ENCODE measurements at regions not wholly inside any gene's neighbourhood (a gene's known extent, or its start where the extent isn't known, plus 50 kb on each side); places are given as distances from the start of the nearest gene placed in this dataset.

GRCh38 chr18:10047237-10047636, 133.4 kb downstream of the VAPA start:
- DNase-seq (ENCODE audit: low spot score) = no peak
- in situ Hi-C loops (cut with MboI; ENCODE audit: low sequenced_read_pairs, unreplicated experiment) = no loop called here
- TF ChIP-seq CTCF (IDR thresholded peaks at IDR 0.05; ENCODE audit: borderline replicate concordance, control extremely low read depth, extremely low read depth, insufficient read depth, missing control alignments) = no peak

GRCh38 chr18:10049747-10050146, 135.9 kb downstream of the VAPA start:
- DNase-seq (ENCODE audit: low spot score) = no peak
- TF ChIP-seq CTCF (IDR thresholded peaks at IDR 0.05; ENCODE audit: borderline replicate concordance, control extremely low read depth, extremely low read depth, insufficient read depth, missing control alignments) = no peak
- in situ Hi-C loops (cut with MboI; ENCODE audit: low sequenced_read_pairs, unreplicated experiment) = no loop called here

- DNase-seq (ENCODE audit: low spot score) = no peak
- in situ Hi-C loops (cut with MboI; ENCODE audit: low sequenced_read_pairs, unreplicated experiment) = no loop called here
- TF ChIP-seq CTCF (IDR thresholded peaks at IDR 0.05; ENCODE audit: borderline replicate concordance, control extremely low read depth, extremely low read depth, insufficient read depth, missing control alignments) = no peak
Measured at GRCh38 chr18:10050956-10051355, 137.1 kb downstream of the VAPA start.

- no peak for TF ChIP-seq CTCF (IDR thresholded peaks at IDR 0.05; ENCODE audit: borderline replicate concordance, control extremely low read depth, extremely low read depth, insufficient read depth, missing control alignments)
- DNase-seq (ENCODE audit: low spot score) = no peak
- in situ Hi-C loops (cut with MboI; ENCODE audit: low sequenced_read_pairs, unreplicated experiment) = no loop called here
Measured at GRCh38 chr18:10051877-10052631, 138.2 kb downstream of the VAPA start.

GRCh38 chr18:10052871-10053270, 139.1 kb downstream of the VAPA start:
- DNase-seq (ENCODE audit: low spot score) = no peak
- TF ChIP-seq CTCF (IDR thresholded peaks at IDR 0.05; ENCODE audit: borderline replicate concordance, control extremely low read depth, extremely low read depth, insufficient read depth, missing control alignments) = no peak
- in situ Hi-C loops (cut with MboI; ENCODE audit: low sequenced_read_pairs, unreplicated experiment) = no loop called here

- DNase-seq (ENCODE audit: low spot score) = no peak
- in situ Hi-C loops (cut with MboI; ENCODE audit: low sequenced_read_pairs, unreplicated experiment) = no loop called here
- no peak for TF ChIP-seq CTCF (IDR thresholded peaks at IDR 0.05; ENCODE audit: borderline replicate concordance, control extremely low read depth, extremely low read depth, insufficient read depth, missing control alignments)
Measured at GRCh38 chr18:10053861-10054260, 140.0 kb downstream of the VAPA start.
